ENCODE measurements at regions not wholly inside any gene's neighbourhood (a gene's known extent, or its start where the extent isn't known, plus 50 kb on each side); places are given as distances from the start of the nearest gene placed in this dataset.
A peak's percentile ranks its signal among the peaks of the same experiment; 100 is the strongest.

DNA sequence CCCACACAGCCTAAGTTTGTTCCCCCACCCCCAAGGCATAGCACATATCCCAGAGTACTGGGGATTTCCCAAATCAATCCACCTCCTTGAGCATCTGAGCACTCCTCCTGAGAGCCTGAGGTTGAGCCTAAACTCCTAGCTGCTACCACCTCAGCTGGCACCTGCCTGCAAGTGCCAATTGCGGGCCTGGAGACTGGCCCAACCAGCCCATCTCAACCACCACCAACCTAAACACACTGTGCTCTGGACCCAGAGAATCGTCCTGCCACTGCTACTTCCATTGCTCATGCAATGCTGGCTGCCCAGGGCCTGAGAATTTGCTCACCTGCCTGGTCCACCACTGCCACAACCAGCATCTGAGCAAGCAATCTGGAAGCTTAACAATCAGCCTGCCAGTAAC is 177.1 kb downstream of the FGF13 start:
- no peak for DNase-seq

- DNase-seq: peak; percentile 64
Observed at GRCh38 chrX:138519296-138519695, 192.2 kb downstream of the FGF13 start.

- no peak for DNase-seq
Observed at GRCh38 chrX:138504273-138504672, 207.2 kb downstream of the FGF13 start.

- no peak for DNase-seq
Observed at GRCh38 chrX:138492371-138492770, 219.1 kb downstream of the FGF13 start.

GRCh38 chrX:138487866-138488265 is 223.7 kb downstream of the FGF13 start:
- no peak for DNase-seq

DNA sequence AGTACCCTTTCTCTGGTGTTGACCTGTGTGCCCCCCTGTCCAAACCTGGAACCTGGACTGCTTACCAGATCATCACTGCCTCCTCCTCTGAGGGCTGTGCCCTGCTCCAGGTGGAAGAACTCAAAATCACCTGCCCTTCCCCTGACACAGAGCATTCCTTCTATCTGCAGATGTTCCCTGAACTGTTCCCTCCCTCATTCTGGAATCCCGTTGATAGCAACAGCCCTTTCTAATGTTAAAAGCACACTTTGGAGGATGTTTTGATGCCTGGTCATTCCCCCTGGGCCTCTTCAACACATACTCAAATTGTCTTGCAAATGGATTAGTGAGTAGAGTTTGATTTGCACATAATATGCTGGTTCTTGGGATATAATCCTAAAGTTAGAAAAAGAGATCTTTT is 225.8 kb downstream of the FGF13 start:
- DNase-seq: no peak

DNA sequence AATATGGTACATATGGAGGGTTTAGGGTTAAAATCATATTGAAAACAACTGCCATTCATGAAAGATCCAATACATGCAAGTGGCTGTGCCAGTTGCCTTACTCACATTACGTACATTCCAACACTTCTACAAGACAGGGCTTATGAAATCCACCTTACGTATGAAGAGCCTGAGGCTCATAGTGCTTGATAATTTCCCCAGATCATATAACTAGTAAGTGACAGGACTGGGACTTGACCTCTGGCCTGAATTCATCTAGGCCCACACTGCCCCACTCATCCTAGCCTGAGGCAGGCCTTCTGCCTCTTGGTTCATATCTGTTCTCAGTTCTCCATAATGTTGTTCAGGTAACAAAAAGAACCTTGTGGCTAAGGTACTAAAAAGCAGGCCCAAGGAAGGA is 226.3 kb downstream of the FGF13 start:
- no peak for DNase-seq

DNA sequence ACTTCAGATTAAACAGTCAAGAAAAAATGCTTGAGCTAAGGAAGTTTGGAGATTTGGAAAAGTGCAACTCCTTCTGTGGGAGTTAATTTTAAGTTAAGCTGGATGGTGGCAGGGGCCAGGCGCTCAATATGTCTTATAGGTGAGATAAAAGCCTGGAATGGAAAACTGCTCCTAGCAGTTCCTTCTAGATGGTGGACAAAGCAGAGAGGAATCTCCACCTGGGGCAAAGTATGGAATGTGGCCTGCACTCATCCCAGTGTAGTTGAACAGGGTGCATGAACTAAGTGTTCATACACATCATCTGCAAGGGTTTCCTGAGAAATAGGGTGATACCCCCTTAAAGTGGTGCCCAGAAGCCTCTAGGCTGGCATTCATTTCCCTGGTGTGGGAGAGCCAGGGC is 227.1 kb downstream of the FGF13 start:
- DNase-seq: no peak

- no peak for DNase-seq
Observed at GRCh38 chrX:138481649-138482048, 229.9 kb downstream of the FGF13 start.

- DNase-seq: no peak
Observed at GRCh38 chrX:138463476-138463875, 248.0 kb downstream of the FGF13 start.
